ENCODE measurements at regions not wholly inside any gene's neighbourhood (a gene's known extent, or its start where the extent isn't known, plus 50 kb on each side); places are given as distances from the start of the nearest gene placed in this dataset.

DNA sequence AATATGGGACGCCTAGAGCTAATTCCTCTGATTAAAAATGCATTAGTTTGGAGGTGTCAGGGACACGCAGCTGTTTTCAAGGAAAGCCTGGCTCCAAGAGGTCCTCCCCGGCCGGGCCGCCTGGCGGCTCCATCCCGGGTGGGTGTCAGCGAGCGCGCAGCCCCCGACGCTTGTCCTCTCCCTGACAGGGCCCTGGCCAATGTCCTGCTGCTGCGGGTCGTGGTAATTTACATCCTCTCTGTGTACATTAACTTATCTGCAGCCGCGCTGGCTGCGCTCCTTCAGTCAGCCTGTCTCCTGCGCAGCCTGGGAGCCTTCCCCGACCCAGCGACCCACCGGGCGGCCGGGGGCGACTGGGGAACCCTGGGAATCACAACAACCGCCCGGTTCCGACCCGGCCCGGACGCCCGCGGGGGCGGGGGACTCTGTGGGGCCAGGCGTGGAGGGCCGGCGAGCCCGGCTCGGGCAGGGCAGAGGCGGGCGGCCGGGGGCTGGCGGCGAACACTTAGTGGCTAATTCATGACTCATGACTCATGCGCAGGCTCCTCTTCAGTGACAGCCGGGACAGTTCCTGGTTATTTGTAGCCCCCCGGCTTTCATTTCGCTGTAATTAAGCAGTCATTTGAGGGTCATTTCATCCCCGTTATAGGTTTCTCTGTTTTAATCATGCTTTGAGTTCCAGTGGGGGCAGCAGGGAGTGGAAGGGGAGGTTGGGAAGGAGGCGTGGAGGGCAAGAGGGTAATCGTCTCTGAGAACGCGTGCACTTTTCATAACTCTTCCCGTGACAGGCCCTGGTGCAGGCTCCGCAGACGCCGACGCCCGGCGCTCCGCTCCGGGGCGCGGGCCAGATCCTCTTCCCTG, 141.9 kb upstream of the CTAGE1 start:
- no peaks in the 10 kb centered on the region for H3K9me3 Mint-ChIP-seq
- H3K4me1 Mint-ChIP-seq, result peaks cover 0 to 2% (median 2%) of the 10 kb centered on the region in 3 donors
- H3K27ac Mint-ChIP-seq, result no peak overlapping the region
- no peaks in the 10 kb centered on the region for H3K36me3 Mint-ChIP-seq
- H3K4me3 Mint-ChIP-seq, result peak overlapping the region in 1 of 4 donors; percentile 73
- peaks cover 39% of the 10 kb centered on the region for H3K27me3 Mint-ChIP-seq

DNA sequence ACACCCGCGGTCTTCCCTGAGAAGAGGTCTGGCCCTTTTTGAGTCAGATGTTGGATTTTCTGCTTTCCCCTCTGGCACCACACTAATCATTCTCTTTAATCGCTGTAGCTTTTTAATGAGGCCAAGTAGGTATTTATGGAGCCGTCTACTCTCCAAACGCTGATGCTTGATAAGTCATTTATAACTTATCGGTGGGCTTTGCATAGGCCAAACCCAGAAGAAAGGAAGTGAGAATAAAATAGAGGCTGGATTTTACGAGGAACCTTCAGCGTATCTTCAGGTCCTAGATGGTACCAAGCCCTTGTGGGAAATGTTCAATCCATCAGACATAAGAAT, 142.5 kb upstream of the CTAGE1 start:
- no peak overlapping the region for H3K4me3 Mint-ChIP-seq
- H3K4me1 Mint-ChIP-seq, result peaks cover 0 to 2% (median 2%) of the 10 kb centered on the region in 3 donors
- H3K27me3 Mint-ChIP-seq, result peaks cover 42% of the 10 kb centered on the region
- no peak overlapping the region for H3K27ac Mint-ChIP-seq
- no peaks in the 10 kb centered on the region for H3K36me3 Mint-ChIP-seq
- no peaks in the 10 kb centered on the region for H3K9me3 Mint-ChIP-seq

DNA sequence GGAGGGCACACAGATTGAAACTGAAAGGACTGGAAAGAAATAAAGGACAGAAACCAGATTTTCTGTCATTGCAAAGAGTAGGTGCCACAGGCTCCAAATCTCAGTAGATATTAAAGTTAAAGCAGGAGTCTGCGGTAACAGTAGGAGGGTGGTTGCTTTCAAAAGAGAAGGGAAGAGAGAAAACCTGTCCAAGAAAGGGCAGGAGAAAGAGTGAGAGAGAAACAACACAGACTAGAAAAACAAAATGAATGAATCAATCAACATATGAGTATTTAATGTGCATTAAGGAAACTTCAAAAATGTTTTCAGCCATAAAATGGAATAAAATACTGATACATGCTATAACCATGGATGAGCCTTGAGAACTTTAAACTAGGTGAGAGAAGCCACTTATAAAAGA, 143.1 kb upstream of the CTAGE1 start:
- no peaks in the 10 kb centered on the region for H3K9me3 Mint-ChIP-seq
- H3K27ac Mint-ChIP-seq, result no peak overlapping the region
- peaks cover 0 to 2% (median 2%) of the 10 kb centered on the region in 3 donors for H3K4me1 Mint-ChIP-seq
- peaks cover 42% of the 10 kb centered on the region for H3K27me3 Mint-ChIP-seq
- no peaks in the 10 kb centered on the region for H3K36me3 Mint-ChIP-seq
- no peak overlapping the region for H3K4me3 Mint-ChIP-seq

DNA sequence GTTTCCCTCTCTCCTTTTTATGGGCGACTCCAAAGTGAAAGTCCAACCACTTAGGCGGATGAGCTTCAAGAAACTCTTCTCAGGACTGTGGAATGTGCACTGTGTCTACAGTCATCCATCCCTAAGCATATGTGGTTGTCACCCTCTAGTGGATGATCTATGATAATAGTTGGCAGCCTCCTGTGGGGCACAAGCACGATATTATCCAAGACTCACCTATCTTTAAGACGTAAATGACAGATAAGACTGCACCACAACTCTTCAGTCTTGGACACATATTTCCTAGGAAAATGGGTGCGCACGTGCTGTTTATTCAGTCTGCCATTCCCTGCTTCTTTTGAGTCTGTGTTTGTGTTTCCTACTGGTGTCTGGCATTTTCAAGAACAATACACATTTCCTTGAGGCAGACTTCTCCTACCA, 145.5 kb upstream of the CTAGE1 start:
- Mint-ChIP-seq H3K4me1 (peaks cover 0 to 2% (median 2%) of the 10 kb centered on the region in 3 donors), H3K36me3 (no peaks in the 10 kb centered on the region), H3K27ac (no peak overlapping the region), H3K27me3 (peaks cover 27% of the 10 kb centered on the region), H3K9me3 (no peaks in the 10 kb centered on the region), H3K4me3 (no peak overlapping the region)

DNA sequence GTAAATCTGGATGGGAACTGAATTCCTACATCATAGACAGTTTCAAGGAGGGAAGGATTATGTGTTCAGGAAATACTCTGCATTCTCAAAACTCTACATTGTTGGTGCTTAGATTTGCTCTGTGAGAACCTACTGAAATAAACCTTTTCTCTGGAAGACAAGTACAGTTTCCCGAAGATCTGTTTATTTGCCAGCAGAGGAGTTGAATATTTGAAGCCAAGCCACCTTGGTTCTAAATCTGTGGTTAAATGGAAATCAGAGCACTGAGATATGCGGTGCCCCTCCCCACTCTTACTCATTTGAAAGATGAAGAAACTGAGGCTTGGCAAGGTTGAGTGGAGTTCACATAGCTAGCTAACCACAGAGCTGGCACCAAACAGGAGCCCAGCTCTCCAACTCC, 146.3 kb upstream of the CTAGE1 start:
- Mint-ChIP-seq H3K4me3 (no peak overlapping the region), H3K9me3 (peaks cover 0 to 1% (median 0%) of the 10 kb centered on the region in 3 donors), H3K4me1 (peaks cover 0 to 2% (median 2%) of the 10 kb centered on the region in 3 donors), H3K27me3 (peaks cover 24% of the 10 kb centered on the region), H3K36me3 (no peaks in the 10 kb centered on the region), H3K27ac (no peak overlapping the region)

DNA sequence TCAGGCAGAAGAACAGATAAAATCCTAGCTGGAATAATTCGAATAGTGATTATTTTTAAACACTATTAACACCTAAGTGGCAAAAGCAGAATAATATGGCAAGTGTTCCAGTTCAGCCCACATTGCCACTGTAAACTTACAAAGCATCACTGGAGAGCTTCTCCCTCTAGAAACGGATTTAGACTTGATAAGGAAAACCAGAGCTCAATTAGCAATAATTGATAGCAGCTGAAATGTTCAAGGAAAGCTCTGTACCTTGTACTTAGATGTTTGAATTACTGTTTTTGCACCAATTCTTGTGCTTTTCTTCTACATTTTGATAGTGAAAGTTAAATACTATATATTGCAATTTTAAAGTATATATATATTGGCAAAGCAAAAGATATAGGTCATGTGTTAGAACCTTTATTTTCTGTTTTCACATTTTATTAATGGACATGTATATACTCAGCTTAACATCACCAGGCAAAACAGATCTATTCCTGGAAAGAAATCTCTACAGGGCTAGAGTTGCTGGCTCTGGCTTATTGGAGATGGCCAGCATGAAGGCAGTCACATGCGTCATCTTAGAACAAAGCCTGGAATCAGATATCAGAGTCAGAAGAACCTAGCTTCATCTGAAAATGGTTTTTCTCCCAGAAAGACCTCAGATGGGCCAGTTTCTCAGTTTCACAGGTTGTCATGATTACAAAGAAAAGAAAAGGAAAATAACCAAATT, 149.1 kb upstream of the CTAGE1 start:
- no peaks in the 10 kb centered on the region for H3K4me1 Mint-ChIP-seq
- H3K27ac Mint-ChIP-seq, result no peak overlapping the region
- H3K36me3 Mint-ChIP-seq, result no peaks in the 10 kb centered on the region
- peaks cover 16% of the 10 kb centered on the region for H3K27me3 Mint-ChIP-seq
- no peak overlapping the region for H3K4me3 Mint-ChIP-seq
- H3K9me3 Mint-ChIP-seq, result peaks cover 0 to 7% (median 0%) of the 10 kb centered on the region in 3 donors

DNA sequence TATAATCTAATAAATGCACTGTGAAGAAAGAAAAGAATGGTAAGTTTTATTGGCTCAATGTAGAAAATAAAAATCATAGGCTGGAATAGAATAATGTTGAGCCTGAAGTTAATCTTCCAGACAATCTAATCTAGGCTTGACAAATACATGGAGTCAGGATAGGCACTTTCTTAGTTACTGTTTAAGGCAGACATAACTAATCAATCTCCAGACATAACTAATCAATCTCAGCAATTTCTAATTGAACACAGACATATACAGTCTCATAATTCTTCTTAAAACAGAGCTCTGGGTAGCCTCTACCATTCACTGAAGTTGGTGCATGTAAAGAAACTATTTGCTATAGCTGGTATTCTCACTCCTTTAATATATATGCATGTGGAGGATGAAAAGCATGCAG, 150.1 kb upstream of the CTAGE1 start:
- Mint-ChIP-seq H3K9me3 (peaks cover 0 to 7% (median 0%) of the 10 kb centered on the region in 3 donors), H3K36me3 (no peaks in the 10 kb centered on the region), H3K4me3 (no peak overlapping the region), H3K27ac (no peak overlapping the region), H3K4me1 (no peaks in the 10 kb centered on the region), H3K27me3 (peaks cover 18% of the 10 kb centered on the region)

DNA sequence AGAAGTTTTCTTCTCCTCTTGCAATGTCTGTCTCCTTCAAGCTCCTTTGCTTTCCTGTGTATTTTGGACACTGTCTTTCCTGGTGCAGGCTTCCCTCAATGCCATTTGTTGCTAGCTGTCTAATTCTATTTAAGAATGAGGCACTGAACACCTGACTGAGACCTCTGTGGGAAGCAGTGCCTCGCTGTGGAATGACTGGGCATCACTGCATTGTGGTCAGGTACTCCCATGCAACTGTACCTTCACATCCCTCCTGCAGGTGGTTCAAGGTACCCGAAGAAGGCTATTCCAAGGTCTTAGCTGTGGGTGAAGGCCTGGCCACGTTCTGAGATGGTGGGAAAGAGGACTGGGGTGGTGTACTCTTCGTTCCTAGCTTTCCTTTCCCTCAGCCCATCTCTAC, 152.8 kb upstream of the CTAGE1 start:
- no peaks in the 10 kb centered on the region for H3K36me3 Mint-ChIP-seq
- H3K4me3 Mint-ChIP-seq, result no peak overlapping the region
- no peak overlapping the region for H3K27ac Mint-ChIP-seq
- peaks cover 0 to 7% (median 0%) of the 10 kb centered on the region in 3 donors for H3K9me3 Mint-ChIP-seq
- peaks cover 3% of the 10 kb centered on the region for H3K27me3 Mint-ChIP-seq
- no peaks in the 10 kb centered on the region for H3K4me1 Mint-ChIP-seq

DNA sequence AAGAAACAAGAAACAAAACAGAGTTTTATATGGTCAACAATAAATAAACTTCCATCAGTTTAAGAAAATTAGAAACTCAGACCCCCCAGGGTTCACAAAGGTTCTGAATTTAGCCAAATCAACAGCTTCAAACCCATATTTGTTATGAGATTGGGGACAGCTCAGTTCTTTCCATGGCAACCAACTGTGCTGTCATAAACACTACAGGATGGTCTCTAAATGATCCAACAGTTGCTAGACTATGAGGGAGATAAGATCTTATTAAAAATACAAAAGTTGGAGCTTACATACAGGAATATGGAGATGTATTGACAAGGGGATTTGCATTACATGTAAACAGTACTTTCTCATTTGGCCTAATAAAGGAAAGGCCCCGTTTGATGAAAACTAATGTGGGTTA, 154.6 kb upstream of the CTAGE1 start:
- Mint-ChIP-seq H3K4me3 (no peak overlapping the region), H3K9me3 (peaks cover 0 to 7% (median 2%) of the 10 kb centered on the region in 3 donors), H3K36me3 (no peaks in the 10 kb centered on the region), H3K27me3 (peaks cover 3% of the 10 kb centered on the region), H3K27ac (no peak overlapping the region), H3K4me1 (no peaks in the 10 kb centered on the region)

DNA sequence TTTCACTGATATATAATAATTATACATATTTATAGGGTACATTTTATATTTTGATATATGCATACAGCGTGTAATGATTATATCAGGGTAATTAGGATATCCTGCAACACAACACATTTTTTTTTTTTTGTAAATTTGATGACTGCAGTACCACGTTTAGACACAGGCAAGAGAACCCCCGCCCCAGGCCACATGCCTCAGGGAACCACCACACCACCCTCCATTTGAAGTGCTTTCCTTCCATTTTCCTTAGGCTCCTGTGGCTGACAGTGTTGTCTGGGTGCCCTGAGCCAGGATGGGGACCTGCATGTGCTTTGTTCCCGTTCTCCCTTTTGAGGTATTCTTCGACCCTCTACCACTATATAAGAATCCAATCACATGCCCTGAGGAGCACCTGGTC, 161.6 kb upstream of the CTAGE1 start:
- H3K4me1 Mint-ChIP-seq, result no peaks in the 10 kb centered on the region
- H3K27me3 Mint-ChIP-seq, result peaks cover 3% of the 10 kb centered on the region
- no peak overlapping the region for H3K27ac Mint-ChIP-seq
- H3K9me3 Mint-ChIP-seq, result peaks cover 0 to 4% (median 0%) of the 10 kb centered on the region in 3 donors
- no peaks in the 10 kb centered on the region for H3K36me3 Mint-ChIP-seq
- no peak overlapping the region for H3K4me3 Mint-ChIP-seq

DNA sequence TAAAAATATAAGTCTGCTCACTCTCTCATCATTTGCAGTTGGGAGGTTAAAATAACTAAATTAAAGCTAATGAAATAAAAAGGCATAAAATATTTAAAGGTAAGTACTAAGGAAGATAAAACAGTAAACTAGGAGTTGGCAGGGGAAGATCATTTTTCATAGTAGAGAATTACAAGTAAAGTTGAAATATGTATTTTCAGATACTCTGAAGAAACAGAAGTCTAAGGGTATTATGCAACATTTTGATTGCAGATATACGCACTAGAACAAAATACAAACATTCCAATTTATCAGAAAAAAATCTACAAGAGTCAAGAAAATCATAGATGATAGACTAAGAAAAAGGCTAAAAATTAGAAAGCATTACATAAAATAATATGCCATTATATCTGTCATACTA, 167.6 kb upstream of the CTAGE1 start:
- Mint-ChIP-seq H3K9me3 (peaks cover 1 to 5% (median 5%) of the 10 kb centered on the region in 3 donors), H3K4me1 (peaks cover 0 to 1% (median 0%) of the 10 kb centered on the region in 3 donors), H3K27ac (no peak overlapping the region), H3K36me3 (no peaks in the 10 kb centered on the region), H3K27me3 (peaks cover under 1% of the 10 kb centered on the region), H3K4me3 (no peak overlapping the region)

DNA sequence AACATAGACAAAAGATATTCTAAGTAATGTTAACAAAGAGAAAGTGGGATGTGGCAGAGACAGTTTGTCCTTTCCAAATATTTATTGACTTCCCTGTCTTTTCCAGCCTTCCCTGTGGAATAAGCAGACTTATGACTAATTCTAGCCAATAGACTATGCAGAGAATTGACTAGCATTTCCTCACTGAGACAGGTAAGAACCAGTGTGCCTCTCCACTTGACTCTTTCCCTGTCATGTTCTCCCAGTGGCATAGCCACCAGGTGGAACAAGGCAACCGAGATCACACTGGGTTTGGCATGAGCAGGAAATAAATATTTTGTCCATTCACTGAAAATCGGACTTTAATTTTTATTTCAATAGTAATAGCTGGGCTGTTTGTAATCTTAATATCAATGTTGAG, 168.1 kb upstream of the CTAGE1 start:
- no peak overlapping the region for H3K4me3 Mint-ChIP-seq
- no peak overlapping the region for H3K27ac Mint-ChIP-seq
- peaks cover 0 to 3% (median 0%) of the 10 kb centered on the region in 3 donors for H3K4me1 Mint-ChIP-seq
- H3K9me3 Mint-ChIP-seq, result peaks cover 4 to 5% (median 5%) of the 10 kb centered on the region in 3 donors
- no peaks in the 10 kb centered on the region for H3K27me3 Mint-ChIP-seq
- no peaks in the 10 kb centered on the region for H3K36me3 Mint-ChIP-seq

DNA sequence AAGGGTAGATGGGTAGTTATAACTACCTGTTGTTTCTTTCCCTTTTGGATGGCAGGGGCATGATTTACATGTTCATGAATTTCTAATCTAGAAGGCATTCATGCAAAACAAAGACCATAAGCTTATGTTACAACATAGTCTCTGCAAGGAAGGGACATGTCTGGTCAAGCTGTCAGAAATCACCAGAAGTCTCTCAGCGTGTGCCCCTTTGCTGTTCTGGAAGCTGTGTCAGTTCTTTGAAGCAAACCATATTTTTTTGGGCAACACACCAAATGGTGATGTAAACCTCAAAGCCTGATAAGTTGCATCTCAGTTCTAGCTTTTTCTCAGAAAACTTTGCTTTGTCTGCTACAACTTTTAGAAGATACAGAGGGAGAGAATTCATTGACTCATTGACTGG, 173.5 kb upstream of the CTAGE1 start:
- Mint-ChIP-seq H3K4me3 (no peak overlapping the region), H3K27me3 (no peaks in the 10 kb centered on the region), H3K27ac (peak overlapping the region in 1 of 3 donors; percentile 17), H3K9me3 (peaks cover 4 to 5% (median 5%) of the 10 kb centered on the region in 3 donors), H3K36me3 (no peaks in the 10 kb centered on the region), H3K4me1 (peaks cover 0 to 3% (median 0%) of the 10 kb centered on the region in 3 donors)

DNA sequence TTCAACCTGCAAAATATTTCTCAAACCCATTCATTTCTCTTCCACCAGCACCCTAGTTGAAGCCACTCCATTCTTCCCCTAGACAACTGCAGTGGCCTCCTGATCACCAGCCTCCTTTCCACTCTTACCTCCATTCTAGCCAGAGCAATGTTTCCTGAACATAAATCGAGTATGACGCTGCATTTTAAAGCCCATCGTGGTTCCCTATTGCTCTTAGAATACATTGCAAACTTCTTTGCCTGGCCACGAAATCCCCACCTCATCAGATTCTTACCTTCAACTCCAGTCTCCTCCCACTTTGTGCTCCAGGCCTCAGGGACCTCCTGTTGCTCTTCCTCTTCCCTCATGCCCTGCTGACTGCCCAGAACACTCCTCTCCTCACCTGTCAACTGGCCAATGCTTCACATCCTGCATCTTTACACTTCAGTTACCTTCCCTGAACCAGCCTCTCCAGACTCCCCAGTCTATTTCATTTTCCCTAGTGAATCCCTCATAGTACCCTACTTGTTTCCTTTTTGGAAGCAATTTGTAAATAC, 176.5 kb upstream of the CTAGE1 start:
- no peaks in the 10 kb centered on the region for H3K27me3 Mint-ChIP-seq
- H3K36me3 Mint-ChIP-seq, result no peaks in the 10 kb centered on the region
- H3K4me1 Mint-ChIP-seq, result peaks cover 0 to 3% (median 0%) of the 10 kb centered on the region in 3 donors
- H3K4me3 Mint-ChIP-seq, result no peak overlapping the region
- no peak overlapping the region for H3K27ac Mint-ChIP-seq
- peaks cover 1 to 4% (median 3%) of the 10 kb centered on the region in 3 donors for H3K9me3 Mint-ChIP-seq

DNA sequence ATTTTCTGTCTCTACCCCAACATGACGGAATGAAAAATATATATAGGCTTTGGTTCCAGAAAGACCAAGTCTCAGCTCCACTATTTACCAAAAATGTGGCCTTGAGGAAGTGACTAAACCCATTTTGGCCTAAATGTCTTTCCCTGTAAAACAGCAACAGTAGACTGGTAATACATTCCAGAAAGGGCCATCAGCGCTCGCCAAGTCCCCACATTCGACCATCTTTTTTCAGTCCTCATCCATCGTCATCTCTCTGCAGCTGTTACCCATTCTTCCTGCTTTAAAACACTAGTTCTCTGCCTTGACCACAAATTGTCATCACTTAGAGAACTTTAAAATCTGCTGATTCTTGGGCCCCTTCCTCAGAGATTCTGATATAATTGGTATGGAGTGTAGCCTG, 183.8 kb upstream of the CTAGE1 start:
- H3K27me3 Mint-ChIP-seq, result no peaks in the 10 kb centered on the region

More for the DNA sequence above, 183.8 kb upstream of the CTAGE1 start:
- H3K4me1 Mint-ChIP-seq, result no peaks in the 10 kb centered on the region
- H3K27ac Mint-ChIP-seq, result no peak overlapping the region
- H3K36me3 Mint-ChIP-seq, result no peaks in the 10 kb centered on the region
- H3K9me3 Mint-ChIP-seq, result peaks cover 0 to 8% (median 2%) of the 10 kb centered on the region in 3 donors
- no peak overlapping the region for H3K4me3 Mint-ChIP-seq
